GM08714 (cell line): ENCODE measurements at regions not wholly inside any gene's neighbourhood (a gene's known extent, or its start where the extent isn't known, plus 50 kb on each side); places are given as distances from the start of the nearest gene placed in this dataset.

Experiments
- H3K4me3 ChIP-seq: fragments of 200-500 bp; sonication (Bioruptor generic); 2 replicates; pipeline ENCODE4 v1.5.1; 2014; ENCODE audit warnings: mild to moderate bottlenecking, low read length, inconsistent platforms
- ZNF274 ChIP-seq: IDR thresholded peaks from 2 replicates; pipeline ENCODE4 v1.6.1; 2012; ENCODE audit warnings: mild to moderate bottlenecking, low read depth, low read length

GRCh38 chr2:147550995-147551731, 293.7 kb upstream of the ACVR2A start:
- no peak for TF ChIP-seq ZNF274
- H3K4me3 ChIP-seq, result no peak overlapping the region

GRCh38 chr2:147549054-147549453, 295.8 kb upstream of the ACVR2A start:
- no peak overlapping the region for H3K4me3 ChIP-seq
- TF ChIP-seq ZNF274, result no peak

- TF ChIP-seq ZNF274, result no peak
- no peak overlapping the region for H3K4me3 ChIP-seq
Observed at GRCh38 chr2:147548451-147548850, 296.4 kb upstream of the ACVR2A start.

GRCh38 chr2:147547440-147547839, 297.4 kb upstream of the ACVR2A start:
- H3K4me3 ChIP-seq, result no peak overlapping the region
- TF ChIP-seq ZNF274, result no peak

- no peak overlapping the region for H3K4me3 ChIP-seq
- no peak for TF ChIP-seq ZNF274
Observed at GRCh38 chr2:147546109-147546508, 298.7 kb upstream of the ACVR2A start.

GRCh38 chr2:147543056-147543455, 301.8 kb upstream of the ACVR2A start:
- no peak for TF ChIP-seq ZNF274
- H3K4me3 ChIP-seq, result no peak overlapping the region

GRCh38 chr2:147542351-147542750, 302.5 kb upstream of the ACVR2A start:
- no peak for TF ChIP-seq ZNF274

GRCh38 chr2:147541314-147541713, 303.5 kb upstream of the ACVR2A start:
- no peak for TF ChIP-seq ZNF274
- H3K4me3 ChIP-seq, result no peak overlapping the region

More at GRCh38 chr2:147542351-147542750, 302.5 kb upstream of the ACVR2A start:
- H3K4me3 ChIP-seq, result no peak overlapping the region

- H3K4me3 ChIP-seq, result no peak overlapping the region
- TF ChIP-seq ZNF274, result no peak
Observed at GRCh38 chr2:147538821-147539220, 306.0 kb upstream of the ACVR2A start.

- no peak for TF ChIP-seq ZNF274
Observed at GRCh38 chr2:147538088-147538487, 306.7 kb upstream of the ACVR2A start.

GRCh38 chr2:147531269-147531668, 313.6 kb upstream of the ACVR2A start:
- no peak overlapping the region for H3K4me3 ChIP-seq
- no peak for TF ChIP-seq ZNF274

More at GRCh38 chr2:147538088-147538487, 306.7 kb upstream of the ACVR2A start:
- H3K4me3 ChIP-seq, result no peak overlapping the region

- no peak overlapping the region for H3K4me3 ChIP-seq
- TF ChIP-seq ZNF274, result no peak
Observed at GRCh38 chr2:147530033-147530432, 314.8 kb upstream of the ACVR2A start.

- H3K4me3 ChIP-seq, result no peak overlapping the region
- TF ChIP-seq ZNF274, result no peak
Observed at GRCh38 chr2:147525819-147526489, 318.9 kb upstream of the ACVR2A start.

- TF ChIP-seq ZNF274, result no peak
Observed at GRCh38 chr2:147524912-147525311, 319.9 kb upstream of the ACVR2A start.

GRCh38 chr2:147523415-147523814, 321.4 kb upstream of the ACVR2A start:
- no peak overlapping the region for H3K4me3 ChIP-seq
- TF ChIP-seq ZNF274, result no peak

More at GRCh38 chr2:147524912-147525311, 319.9 kb upstream of the ACVR2A start:
- H3K4me3 ChIP-seq, result no peak overlapping the region

- no peak overlapping the region for H3K4me3 ChIP-seq
- TF ChIP-seq ZNF274, result no peak
Observed at GRCh38 chr2:147521936-147522335, 322.9 kb upstream of the ACVR2A start.
